ENCODE measurements at regions not wholly inside any gene's neighbourhood (a gene's known extent, or its start where the extent isn't known, plus 50 kb on each side); places are given as distances from the start of the nearest gene placed in this dataset.

- no peak for DNase-seq
Observed at GRCh38 chr2:207463433-207463832, 66.3 kb upstream of the CREB1 start.

GRCh38 chr2:207464007-207464406, 65.8 kb upstream of the CREB1 start:
- DNase-seq = no peak

GRCh38 chr2:207465894-207466293, 63.9 kb upstream of the CREB1 start:
- DNase-seq = no peak

GRCh38 chr2:207467716-207468347, 61.9 kb upstream of the CREB1 start:
- no peak for DNase-seq

DNA sequence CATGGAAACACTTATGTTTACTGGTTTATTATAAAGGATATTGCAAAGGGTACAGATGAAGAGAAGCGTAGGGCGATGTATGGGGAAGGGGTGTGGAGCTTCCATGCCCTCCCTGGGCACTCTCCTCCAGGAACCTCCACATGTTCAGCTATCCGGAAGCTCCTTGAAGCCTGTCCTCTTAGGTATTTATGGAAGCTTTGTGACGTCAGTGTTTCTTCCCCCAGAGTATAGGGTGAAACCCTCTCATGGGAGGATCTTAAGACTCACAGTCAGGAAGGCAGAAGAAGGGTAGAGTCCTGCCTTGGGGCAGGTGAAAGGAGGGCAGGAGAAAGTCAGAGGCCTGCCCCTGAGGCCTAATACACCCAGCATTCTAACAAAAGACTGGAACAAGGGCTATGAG, 61.3 kb upstream of the CREB1 start:
- no peak for DNase-seq

- DNase-seq = no peak
Observed at GRCh38 chr2:207469451-207469850, 60.3 kb upstream of the CREB1 start.

- no peak for DNase-seq
Observed at GRCh38 chr2:207469943-207470729, 59.6 kb upstream of the CREB1 start.

DNA sequence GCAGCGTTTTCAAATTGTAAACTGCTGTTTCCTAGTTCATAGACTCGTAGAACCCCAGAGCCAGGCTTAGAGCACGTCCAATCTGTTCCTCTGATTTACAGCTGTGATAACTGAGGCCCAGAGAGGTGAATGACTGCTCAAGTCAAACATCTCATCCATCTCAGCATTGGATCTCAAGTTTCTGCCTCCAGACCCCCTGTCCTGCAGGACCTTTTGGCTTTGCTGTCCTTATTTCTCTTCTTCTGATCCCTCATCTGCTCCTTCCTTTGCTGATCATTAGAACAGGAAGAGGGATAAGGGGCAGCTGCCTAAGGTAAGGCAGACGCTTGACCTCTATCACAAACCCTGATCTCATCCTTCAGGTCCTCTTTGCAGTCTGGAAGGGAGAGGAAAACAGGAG, 58.5 kb upstream of the CREB1 start:
- DNase-seq = no peak

DNA sequence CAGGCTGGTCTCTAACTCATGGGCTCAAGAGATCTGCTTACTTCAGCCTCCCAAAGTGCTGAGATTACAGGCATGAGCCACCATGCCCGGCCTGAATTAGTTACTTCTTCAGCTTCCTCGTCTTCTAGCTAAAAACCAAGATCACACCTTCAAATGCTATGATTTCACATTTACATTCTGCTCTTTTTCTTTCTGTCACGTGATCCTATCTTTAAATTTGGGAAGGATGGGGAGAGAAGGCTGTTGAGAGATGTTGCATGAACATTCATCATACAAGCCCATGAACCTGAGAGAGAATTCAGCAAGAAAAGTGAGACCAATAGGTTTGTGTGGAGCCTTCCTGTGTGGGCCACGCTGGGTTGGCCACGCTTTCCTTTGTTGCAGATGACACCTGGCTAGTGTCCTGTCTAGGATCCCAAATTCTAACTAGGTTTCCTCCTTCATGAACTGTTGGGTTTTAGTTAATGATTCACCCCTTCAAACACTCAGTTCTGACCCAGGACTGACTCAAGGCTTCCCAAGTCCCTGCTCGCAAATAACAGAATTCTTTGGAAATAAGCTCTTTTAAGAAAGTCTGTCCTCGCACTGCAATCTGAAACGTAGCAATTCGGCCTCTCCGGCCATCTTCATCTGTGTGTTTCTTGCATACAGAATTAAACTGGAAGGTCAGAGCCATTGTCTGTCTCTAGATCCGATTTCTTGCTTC, 57.3 kb upstream of the CREB1 start:
- DNase-seq = no peak

DNA sequence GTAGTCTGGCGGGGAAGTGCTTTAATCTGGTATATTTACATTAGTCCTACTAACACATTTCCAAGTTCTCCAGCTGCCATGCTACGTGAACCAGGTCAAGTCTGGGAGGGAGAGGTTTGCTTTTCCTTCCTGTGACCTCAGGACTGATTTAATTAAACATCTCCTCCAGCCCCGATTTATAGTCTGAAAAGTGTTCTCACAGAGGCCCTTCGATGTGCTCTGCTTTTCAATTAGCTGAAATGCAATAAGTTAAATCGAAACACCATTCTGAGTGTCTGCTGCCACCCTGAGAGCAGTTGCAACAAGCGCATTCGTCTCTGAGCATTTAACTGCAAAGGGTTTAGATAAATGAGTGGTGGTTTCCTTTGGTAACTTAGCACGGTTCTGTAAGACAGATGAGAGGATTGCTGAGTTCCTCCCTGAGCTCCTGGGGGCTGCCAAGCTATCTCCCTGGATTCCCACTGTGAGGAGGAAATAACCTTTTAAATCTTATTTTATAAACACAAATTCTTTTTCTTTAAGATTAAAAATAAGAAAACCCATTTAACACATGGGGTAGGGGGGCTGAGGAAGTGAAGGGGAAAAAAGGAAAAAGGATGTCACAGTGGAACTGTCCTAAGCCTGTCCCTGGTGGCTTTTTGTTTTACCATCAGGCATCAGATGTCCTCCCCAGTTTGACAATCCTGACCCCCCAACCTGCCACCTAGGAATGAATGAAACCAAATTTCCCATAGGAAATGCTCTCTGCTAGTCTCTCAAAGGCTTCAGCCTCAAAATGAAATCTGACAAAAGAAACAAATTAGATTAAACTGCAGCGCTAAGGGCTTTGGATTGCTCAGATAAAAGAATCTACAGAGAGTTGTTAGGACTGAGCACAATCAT, 56.5 kb upstream of the CREB1 start:
- peak; percentile 33 for DNase-seq

DNA sequence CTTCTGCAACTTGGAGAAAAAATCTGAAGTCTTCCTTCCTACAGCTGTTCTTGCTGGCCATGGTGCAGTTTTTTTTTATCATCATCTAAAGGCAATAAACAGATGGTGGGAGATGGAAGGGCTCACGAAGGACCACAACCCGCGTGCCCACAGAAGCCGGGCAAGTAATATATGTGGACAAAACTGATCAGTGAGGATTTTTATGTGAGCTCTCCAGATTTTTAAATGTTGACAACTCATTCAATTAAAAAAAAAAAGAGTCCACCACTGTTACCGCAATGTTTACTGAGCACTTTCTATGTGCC, 55.9 kb upstream of the CREB1 start:
- no peak for DNase-seq

GRCh38 chr2:207474863-207475485, 54.8 kb upstream of the CREB1 start:
- DNase-seq = peak; percentile 26

GRCh38 chr2:207475546-207475945, 54.2 kb upstream of the CREB1 start:
- DNase-seq = no peak

- DNase-seq = no peak
Observed at GRCh38 chr2:207477896-207478295, 51.9 kb upstream of the CREB1 start.

GRCh38 chr2:207478572-207478971, 51.2 kb upstream of the CREB1 start:
- DNase-seq = no peak

GRCh38 chr2:207479198-207479785, 50.5 kb upstream of the CREB1 start:
- DNase-seq = no peak
